ENCODE measurements at regions not wholly inside any gene's neighbourhood (a gene's known extent, or its start where the extent isn't known, plus 50 kb on each side); places are given as distances from the start of the nearest gene placed in this dataset.
"Not testable (repeated sequence)": the region's sequence is repeated elsewhere in the genome, so short reads cannot be mapped to it uniquely, and the experiment has no call there.

GRCh38 chr10:11668847-11669610, 57.6 kb upstream of the USP6NL start:
- DNase-seq (ENCODE audit: low spot score) (no peak), FAIRE-seq (no peak)

- FAIRE-seq (no peak), DNase-seq (ENCODE audit: low spot score) (no peak)
These were observed 56.3 kb upstream of the USP6NL start for GRCh38 chr10:11667756-11668155.

GRCh38 chr10:11663763-11664555, 52.5 kb upstream of the USP6NL start:
- DNase-seq (ENCODE audit: low spot score) (no peak), FAIRE-seq (no peak)

GRCh38 chr10:11663126-11663515, 51.7 kb upstream of the USP6NL start:
- FAIRE-seq; DNase-seq (ENCODE audit: low spot score): not testable (repeated sequence)

GRCh38 chr10:11661441-11661840, 50.0 kb upstream of the USP6NL start:
- no peak for FAIRE-seq

More at GRCh38 chr10:11661441-11661840, 50.0 kb upstream of the USP6NL start:
- DNase-seq (ENCODE audit: low spot score): no peak

Measured in urothelium cell line (cell line).